ENCODE measurements at regions not wholly inside any gene's neighbourhood (a gene's known extent, or its start where the extent isn't known, plus 50 kb on each side); places are given as distances from the start of the nearest gene placed in this dataset.

- DNase-seq (ENCODE audit: low spot score) = no peak
These were observed 84.6 kb downstream of the MYEOV start for GRCh38 chr11:69378303-69379141.

DNA sequence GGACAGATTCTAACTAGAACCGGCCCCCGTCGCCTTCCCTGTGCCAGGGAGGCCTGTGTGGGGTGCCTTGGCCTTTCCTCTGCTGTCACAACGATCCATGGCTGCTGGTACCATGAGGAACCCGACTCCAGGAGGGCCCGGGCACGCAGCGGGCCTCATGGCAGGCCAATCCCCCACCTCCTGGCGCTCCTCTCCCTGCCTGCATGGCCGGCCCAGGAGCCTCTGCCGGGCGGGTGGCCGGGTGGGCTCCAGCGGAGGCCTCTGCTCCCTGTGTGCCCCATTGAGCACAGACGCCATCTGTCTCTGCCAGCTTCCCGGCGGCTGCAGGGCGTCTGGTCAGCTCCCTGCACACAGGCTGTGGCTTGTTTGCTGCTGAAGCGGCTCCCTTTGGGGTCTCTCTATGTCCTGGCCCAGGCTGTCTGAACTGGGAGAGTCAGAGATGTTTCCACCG, 86.5 kb downstream of the MYEOV start:
- DNase-seq (ENCODE audit: low spot score) = no peak

DNA sequence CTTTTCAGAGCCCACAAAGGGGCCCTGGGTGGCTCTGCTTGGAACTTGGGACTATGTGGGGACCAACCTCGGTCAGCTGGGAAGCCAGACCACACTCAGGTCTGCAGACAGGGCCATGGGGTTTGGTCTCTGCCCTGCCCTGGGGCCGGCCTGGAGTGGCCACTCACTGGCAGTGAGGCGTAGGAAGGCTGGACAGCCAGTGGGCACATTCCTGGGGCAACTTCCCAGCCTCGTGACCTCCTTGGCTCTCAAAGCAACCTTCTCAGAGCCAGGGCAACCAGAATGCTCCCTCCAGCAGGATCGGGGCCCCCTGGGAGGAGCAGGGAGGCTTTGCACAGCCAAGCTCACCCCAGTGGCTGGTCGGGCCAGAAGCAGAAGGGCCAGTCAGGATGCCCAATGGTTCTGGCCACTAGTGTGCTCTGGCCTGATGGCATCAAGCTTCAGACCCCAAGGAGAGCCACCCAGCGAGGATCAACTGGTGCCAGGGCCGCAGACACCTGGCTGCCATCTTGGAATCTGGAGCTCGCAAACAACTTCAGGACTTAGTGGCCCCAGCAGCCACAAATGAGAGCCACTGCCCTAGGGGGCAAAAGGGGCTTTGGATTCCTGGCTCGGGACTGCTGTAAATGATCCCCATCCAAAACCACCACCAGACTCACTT, 87.1 kb downstream of the MYEOV start:
- no peak for DNase-seq (ENCODE audit: low spot score)

- DNase-seq (ENCODE audit: low spot score) = no peak
These were observed 87.8 kb downstream of the MYEOV start for GRCh38 chr11:69381681-69382130.

DNA sequence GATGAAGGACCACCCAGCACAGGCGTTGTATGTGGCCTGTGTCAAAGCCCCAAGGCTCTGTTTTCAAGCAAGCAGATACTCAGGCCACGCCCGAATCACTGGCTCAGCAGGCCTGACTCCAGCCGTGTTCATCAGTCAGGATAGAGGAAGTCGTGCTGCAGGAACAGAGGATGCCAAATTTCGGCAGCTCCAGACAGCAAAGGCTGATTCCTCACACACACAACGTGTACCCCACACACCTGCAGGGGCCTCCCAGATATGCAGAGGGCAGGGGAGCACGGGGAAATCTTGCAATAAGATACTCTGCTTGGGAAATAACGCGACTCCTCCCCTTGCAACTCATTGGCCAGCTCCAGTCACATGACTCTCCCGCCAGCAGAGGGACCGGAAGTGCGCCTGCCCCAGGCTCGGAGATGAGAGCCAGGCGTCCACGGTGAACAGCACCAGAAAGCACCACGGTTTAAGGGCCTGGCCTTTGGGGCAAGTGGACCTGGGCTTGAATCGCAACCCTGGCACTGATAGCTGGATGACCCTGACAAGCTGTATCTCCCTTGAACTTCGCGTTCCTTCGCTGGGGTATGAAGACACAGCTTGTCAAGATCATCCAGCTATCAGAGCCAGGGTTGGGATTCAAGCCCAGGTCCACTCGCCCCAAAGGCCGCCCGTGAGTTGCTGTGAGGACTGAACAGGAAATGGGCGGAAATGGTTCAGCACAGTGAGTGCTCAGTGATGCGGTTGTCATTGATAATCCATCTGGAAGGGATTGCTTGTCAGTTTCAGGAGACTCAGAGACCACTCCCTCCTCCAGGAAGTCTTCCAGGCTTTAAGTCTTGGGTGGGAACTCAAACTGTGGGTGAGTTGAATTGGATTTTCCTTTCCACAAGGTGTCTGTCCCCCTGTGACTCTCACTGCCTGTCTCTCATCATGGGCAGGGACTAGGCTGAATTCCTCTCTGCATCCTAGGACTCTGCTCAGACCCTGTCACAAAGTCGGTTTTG, 88.5 kb downstream of the MYEOV start:
- peak; percentile 40 for DNase-seq (ENCODE audit: low spot score)

GRCh38 chr11:69383372-69384250, 89.7 kb downstream of the MYEOV start:
- DNase-seq (ENCODE audit: low spot score) = no peak

DNA sequence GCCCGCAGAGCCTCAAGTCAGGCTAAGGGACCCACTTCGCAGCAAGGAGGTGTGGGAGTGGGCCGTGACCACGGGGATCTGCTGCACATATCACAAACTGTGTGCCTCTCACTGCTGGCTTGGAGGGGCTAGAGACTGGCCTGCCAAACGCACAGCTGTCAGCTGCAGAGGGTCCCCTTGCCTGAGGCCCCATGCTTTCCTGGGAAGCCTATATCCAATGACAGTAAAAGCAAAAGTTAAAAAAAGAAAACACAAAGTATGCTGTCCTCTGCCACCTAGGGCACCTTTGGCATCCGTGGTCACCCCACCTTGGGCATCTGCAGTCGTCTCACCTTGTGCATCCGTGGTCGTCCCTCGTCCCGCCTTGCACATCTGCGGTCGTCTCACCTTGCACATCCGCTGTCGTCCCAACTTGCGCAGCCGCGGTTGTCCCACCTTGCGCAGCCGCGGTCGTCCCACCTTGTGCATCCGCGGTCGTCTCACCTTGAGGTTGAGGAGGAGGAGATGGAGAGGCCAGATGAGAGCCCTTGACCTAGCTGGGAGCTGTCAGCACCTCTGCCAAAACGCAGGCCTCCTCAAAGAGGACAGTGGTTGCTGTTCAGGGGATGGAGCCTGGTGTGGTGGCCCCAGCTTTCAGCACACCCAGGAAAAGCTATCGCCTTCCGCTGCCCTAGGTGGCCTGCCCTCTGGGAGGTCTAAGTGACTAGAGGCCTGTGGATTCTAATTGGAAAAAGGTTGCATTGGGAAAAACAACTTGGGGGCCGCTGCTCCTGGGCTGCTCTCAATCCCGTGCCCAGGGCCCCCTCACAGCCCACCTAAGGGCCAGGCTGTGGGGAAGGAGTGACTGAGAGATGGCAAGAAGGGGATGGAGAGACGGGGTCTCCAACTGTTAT, 90.5 kb downstream of the MYEOV start:
- DNase-seq (ENCODE audit: low spot score) = no peak

DNA sequence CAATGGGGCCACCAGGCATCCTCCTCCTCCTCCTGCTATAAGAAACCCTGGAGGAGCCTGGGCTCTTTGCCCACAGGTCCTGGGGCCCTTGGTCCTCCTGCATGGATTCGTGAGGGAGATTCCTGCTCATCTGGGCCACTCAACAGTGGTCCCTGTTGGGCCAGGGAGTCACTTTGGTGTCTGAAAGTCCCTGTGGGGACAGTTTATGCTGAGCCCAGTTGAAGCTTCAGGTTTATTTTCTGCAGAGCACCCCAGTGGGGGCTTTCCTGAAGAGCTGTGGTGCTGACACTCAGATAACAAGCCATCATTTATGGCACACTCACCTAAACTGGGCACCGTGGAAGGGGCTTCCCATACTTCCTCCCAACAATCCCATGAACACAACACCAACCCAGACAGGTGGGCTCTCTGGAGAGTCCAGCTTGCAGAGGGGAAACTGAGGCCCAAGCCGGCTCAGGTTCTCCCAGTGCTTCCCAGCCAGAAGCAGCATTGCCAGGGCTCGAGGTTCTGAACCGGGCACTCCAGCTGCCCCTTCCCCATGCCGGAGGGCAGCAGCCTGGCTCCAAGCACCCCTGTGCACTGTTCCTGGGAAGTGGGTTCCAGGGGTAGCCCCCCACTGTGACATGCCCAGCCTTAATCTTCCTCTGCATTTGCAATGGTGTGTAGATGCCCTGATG, 91.3 kb downstream of the MYEOV start:
- no peak for DNase-seq (ENCODE audit: low spot score)

GRCh38 chr11:69385832-69386427, 92.0 kb downstream of the MYEOV start:
- no peak for DNase-seq (ENCODE audit: low spot score)

DNA sequence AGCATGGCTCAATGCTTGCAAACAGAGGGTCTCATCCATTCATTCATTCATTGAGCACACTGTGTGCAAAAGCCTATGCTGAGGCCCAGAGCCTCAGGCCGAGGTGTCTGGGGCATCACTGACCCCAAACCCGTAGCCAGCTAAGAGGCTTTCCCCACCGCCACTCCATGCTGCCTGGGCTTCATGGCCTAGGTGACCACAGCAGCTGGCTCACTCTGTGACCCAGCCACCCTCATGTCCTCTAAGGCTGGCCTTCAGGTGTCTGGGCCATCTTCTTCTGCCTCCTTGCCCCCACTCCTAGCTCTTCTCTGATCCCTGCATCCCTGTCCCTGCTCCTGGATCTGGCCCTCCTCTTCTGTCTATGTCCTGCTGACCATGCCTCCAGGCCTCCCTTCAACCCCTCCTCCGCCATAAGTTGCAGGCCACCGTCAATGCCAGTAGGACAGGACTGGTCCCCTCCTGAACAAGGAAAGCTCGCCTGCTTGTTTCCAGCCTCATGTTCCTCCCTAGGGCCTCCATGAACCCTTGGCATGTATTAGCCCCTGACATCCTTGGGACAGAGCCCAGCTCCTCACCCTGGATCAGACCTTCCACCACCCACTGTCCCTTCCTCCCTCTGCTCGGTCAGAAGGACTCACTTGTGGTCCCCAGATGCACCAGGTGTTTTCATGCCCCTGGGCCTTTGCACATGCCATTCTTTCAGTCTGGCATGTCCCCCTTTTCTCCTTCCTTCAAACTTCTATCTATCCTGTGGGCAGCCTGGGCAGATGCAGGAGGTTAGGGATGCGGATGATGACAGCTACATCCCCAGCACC, 92.8 kb downstream of the MYEOV start:
- DNase-seq (ENCODE audit: low spot score) = no peak

GRCh38 chr11:69387409-69387885, 93.5 kb downstream of the MYEOV start:
- DNase-seq (ENCODE audit: low spot score) = no peak

DNA sequence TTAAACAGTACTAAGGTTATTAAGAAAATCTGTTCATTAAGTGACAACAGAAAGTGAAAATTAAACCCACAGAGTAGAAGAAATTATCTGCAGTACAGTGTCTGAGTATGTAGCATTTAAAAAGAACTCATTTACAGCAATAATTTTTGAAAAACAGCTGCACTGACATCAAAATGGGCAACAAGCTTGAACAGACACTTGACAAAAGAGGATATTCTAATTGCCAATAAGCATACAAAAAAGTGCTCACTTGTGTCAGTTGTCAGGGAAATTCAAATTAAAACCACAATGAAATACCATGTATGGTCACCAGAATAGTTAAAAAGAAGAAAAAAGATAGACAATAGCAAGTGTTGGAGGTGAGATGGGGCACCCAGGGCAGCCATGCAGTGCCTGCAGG, 93.3 kb upstream of the LINC01488 start:
- no peak for DNase-seq (ENCODE audit: low spot score)

DNA sequence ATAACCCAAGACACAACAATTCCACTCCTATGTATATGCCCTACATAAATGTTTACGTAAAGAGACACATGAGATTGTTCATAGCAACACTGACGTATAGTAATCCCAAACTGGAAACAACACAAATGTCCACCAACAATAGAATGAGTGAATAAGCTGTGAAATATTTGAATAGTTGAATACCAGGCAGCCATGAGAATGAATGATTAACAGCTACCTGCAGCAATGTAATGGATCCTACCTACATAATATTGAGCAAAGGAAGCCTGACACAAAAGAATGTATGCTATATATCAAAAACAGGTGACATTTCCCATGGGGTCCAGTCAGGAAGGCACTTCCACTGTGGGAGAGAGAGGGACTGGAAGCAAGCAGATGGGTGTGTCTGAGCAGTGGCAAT, 92.8 kb upstream of the LINC01488 start:
- no peak for DNase-seq (ENCODE audit: low spot score)

- DNase-seq (ENCODE audit: low spot score) = no peak
These were observed 90.9 kb upstream of the LINC01488 start for GRCh38 chr11:69390561-69390960.

DNA sequence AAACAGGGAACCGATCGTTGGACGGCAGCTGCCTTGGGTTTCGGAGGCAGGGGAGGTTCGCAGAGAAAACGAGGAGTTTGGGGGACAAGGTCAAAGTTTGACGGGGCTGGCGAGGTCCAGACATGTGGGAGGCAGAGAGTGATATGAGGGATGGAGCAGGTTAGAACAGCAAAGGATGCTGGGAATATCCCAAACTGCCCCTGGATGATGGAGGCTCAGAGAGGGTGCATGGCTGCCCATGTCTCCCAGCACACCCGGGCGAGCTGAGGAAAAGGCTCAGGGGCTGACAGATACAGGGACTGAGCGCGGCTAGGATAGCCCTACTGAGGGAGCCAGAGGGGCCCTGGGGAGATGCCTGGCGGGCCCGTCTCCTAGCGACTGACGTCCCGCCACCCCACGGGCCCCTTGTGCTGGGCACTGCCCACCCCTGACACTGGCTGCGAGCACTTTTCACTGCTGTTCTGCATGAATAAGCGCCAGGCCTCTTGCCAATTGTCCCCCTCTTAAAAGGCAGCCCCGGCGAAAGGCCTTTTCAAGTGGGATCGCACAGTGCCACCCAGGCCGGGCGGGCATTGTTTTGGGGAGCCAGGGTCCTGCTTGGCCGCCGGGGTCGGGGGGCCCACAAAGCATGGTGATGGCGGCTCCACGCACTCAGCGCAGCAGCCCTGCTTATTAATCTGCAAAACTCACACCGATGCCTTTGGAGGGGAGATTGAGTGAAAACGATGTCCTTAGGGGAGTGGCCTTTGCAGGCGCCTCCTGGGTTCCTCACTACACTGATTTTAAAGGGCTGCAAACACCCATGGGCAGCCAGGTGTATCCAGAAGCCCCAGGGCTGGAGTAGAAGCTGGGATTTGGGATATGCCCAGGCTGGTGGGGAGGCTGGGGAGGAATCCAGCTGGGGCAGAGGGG, 90.0 kb upstream of the LINC01488 start:
- no peak for DNase-seq (ENCODE audit: low spot score)

- no peak for DNase-seq (ENCODE audit: low spot score)
These were observed 89.3 kb upstream of the LINC01488 start for GRCh38 chr11:69392104-69392653.

Data from mucosa of gallbladder (tissue), 1 donor.